ENCODE measurements at regions not wholly inside any gene's neighbourhood (a gene's known extent, or its start where the extent isn't known, plus 50 kb on each side); places are given as distances from the start of the nearest gene placed in this dataset.
"Not testable (repeated sequence)": the region's sequence is repeated elsewhere in the genome, so short reads cannot be mapped to it uniquely, and the experiment has no call there.

DNA sequence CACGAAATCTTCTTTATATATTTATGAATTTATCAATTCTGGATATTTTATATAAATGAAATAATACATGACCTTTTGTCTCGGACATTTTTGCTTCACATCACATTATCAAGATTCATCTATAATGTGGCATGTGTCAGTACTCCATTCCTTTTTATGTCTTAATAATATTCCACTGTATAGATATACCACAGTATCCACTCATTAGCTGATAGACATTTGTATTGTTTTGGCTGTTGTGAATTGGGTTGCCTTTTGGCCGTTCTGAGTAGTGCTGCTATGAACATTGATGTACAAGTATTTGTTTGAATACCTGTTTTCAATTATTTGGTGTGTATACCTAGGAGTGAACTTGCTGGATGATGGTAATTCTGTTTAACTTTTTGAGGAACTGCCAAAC is 323.8 kb upstream of the CA10 start:
- DNase-seq: no peak

DNA sequence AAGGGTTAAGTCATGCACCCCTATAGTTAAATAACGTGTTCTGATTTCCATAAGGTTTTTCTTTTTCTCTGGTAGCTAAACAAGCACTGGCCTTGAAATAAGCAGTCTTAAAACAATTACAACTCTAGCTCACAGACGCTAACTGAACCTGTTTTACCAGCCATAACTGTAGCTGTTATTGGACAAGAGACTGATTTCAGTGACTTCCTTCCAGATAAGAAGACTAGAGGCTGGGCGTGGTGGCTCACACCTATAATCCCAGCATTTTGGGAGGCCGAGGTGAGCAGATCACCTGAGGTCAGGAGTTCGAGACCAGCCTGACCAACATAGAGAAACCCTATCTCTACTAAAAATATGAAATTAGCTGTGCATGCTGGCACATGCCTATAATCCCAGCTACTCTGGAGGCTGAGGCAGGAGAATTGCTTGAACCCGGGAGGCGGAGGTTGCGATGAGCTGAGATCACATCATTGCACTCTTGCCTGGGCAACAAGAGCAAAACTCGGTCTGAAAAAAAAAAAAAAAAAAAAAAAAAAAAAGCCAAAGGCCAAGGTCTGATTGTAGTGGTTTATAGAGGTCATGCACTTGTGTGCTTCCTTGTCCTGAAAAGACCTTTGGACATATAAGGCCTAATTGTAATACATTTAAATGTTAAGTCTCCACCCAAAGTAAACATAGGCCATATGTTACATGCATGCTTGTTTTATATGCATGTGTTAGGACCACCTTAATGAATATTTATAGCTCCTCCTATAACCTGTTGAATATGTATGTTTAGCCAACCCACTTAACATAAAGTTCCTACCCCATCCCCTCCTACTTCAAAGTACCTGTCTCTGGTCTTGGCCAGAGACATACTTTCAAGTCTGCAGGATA is 319.5 kb upstream of the CA10 start:
- DNase-seq: no peak

DNA sequence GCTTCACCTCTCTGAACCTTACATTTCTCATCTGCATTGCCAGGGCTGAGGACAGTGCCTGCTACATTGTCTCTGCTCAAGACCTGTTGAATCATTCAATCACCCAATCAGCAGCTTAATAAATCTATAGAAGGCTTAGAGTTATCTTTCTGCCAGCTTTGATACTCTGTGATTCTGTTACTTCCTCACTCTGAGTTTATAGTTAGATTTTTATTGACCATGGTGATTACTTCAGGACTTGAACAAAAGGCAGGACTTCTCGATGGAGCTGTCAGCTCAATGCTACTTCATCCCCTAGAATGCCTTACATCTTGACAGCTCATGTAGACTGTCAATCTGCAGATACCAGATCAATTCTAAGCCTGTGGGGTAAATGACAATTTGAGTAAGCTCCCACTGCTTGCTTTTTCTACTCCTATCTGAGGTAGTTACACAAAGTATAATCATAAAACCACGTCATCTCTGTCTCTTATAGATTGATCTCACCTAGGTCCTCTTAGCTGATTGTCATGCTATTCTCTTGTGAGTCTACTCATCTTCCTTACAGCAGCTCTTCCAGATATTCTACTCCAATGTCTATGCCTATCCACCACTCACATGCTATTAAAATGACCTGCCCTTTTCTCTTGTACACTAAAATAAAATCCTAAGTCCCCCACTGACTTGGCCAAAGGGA is 318.3 kb upstream of the CA10 start:
- no peak for DNase-seq

DNA sequence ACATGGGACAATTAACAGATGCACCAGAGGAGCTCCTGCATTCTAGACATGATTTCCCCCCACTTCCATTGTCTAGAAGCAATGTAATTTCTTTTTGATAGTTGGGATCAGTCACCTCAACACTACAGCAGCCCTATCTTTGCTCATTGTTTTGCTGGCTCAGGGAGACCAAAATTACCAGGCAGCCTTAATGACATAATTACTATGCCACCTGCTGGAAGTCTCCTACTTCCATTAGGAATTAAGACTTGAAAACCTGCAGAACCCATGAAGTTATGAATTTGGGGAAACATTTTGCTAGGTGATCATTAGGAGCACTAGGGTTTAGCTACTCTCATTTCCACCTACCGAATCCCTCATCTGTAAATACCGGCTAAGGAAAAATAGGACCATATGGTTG is 312.0 kb upstream of the CA10 start:
- no peak for DNase-seq

DNA sequence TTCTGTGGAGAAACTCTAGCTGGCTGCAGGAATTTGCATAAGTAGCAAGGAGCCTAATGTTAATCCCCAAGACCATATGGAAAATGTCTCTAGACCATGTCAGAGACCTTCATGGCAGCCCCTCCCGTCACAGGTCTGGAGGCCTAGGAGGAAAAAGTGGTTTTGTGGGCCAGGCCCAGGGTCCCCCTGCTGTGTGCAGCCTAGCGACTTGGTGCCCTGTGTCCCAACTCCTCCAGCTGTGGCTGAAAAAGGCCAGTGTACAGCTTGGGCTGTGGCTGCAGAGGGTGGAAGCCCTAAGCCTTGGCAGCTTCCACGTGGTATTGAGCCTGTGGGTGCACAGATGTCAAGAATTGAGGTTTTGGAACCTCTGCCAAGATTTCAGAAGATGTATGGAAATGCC is 306.9 kb upstream of the CA10 start:
- no peak for DNase-seq

DNA sequence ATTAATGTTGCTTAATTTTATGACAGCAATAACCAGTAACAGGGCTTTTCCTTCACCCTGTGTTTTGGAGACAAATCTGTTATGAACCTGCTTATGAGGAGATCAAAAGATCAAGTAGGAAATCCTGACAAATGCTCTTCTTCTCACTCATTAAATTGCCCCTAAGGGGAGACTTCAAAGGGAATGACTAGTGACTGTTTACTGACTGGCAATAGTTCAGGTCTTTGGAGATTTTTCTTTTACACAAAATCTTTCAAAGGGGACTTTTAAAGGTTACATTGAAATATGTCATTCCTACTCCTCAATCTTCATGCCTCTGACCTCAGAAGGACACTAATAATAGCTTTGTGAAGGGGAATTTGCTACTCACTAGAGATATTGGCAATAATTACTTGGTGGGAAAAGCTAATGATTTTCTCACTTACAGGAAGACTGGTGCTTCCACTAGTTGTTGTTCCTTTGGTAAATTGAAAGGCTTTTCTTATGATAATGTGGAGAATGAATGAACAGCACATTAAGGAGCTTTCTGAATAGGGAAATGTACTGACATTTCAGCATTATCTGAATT is 292.9 kb upstream of the CA10 start:
- no peak for DNase-seq

DNA sequence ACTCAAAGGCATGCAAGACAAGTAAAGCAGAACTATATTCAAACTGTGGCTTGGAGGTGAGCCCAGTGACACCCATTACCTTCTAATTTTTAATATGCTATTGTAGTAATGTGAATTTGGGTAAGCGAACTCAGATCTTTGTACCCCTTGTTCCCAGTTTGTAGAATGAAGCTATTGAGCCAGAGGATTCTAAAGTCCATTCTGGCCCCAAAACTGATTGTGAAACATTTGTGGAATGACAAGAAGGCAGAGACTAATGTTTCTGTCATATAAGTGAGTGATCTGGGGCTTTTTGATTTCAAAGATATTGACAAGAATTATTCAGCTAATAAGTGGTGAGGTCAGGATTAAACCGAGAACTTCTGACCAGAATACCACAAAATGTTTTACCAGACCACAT is 283.8 kb upstream of the CA10 start:
- no peak for DNase-seq

DNA sequence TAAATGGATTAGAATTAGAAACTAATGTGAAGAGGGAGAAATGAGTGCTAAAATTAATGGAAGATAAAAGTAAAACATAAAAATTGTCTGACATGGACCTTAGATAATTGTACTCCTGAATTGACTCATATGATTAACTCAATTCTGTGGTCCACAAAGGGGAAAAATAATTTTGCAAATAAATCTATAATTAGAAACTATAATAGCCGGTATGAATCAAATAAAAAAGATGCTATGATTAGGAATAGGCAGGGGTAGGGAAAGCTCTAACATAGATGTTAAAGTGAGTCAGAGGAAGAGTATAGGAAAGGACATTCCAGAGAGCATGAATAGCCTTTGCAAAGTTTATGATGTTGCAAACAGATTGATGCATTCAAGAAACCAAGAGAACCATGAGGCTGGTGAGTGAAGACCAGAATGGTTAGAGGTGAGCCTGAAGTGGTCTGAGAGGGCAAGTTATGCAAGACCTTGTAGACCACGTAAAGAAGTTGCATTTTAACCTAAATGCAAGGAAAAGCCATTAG is 262.1 kb upstream of the CA10 start:
- no peak for DNase-seq

DNA sequence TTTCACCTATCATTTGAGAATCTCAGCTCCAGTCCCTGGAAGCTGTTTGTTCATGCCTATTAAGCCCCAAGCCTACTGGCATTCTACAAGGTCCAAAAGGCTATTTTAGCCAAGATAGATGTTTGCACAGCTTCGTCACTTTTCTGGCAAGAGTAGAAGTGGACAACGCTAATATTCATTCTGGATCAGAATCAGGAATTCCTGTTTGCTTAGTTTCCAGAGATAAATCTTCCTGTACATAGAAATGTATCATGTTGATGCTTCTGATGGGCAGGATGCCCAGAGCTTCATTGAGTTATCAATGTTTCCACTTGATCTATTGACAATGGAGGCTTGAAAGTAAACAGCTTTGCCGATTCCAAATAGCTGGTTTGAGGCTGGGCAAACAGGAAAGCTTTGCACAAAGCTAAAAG is 260.7 kb upstream of the CA10 start:
- DNase-seq: no peak

DNA sequence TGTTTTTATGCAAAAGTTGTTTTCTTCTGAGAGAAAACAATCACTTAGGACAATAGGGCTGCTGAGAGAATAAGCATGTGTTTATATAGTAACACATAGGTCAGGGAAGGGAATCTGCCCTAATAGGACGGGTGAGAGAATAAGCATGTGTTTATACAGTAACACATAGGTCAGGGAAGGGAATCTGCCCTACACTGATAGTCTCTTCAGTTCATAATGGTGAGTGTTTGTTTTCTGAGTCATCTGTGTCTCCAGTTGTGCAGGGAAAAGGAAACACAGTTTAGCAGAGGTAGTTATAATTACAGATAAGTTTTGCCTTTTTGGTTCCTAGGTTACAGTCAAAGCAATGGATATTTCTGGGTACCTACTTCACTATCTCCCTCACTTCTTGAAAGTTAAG is 252.3 kb upstream of the CA10 start:
- no peak for DNase-seq

DNA sequence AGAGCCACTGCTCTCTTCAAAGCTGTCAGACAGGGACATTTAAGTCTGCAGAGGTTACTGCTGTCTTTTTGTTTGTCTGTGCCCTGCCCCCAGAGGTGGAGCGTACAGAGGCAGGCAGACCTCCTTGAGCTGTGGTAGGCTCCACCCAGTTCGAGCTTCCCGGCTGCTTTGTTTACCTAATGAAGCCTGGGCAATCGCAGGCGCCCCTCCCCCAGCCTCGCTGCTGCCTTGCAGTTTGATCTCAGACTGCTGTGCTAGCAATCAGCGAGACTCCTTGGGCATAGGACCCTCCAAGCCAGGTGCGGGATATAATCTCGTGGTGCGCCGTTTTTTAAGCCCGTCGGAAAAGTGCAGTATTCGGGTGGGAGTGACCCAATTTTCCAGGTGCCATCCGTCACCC is 250.7 kb upstream of the CA10 start:
- not testable (repeated sequence) for DNase-seq

DNA sequence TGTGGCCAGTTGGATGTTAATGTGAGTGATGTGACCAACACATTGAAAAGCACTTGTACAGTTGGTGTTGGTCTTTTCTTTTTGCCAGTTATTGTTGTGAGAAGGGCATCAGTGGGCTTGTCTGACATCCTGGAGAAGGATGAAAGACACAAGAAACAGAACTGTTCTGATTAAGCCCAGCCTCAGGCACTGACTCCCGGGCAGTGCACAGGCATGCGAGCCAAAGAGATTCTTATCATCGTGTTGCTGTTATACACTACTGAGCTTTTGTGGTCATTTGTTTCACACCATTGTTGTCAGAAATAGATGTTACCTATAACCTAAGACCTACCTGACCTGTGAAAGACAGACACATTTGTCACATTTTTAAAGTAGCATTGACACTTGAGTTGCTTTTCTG is 236.8 kb upstream of the CA10 start:
- DNase-seq: no peak

DNA sequence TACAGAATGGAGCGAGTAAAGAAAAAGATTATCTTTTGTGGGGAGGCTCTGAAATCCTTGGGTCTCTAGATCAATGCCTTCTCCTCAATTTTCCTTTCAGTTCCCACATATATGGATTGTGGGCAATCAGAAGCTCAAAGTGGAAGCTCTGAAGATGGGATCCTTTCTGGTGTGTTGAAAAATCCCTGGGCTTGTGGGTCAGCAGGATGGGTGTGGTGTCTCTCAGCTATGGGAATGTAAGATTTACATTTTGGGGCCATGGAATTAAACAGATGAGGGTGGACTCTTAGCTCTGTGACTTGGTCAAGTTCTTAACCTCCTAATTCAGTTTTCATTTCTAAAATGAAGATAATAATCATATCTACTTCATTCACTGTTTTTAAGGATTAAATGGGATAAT is 231.9 kb upstream of the CA10 start:
- DNase-seq: no peak

DNA sequence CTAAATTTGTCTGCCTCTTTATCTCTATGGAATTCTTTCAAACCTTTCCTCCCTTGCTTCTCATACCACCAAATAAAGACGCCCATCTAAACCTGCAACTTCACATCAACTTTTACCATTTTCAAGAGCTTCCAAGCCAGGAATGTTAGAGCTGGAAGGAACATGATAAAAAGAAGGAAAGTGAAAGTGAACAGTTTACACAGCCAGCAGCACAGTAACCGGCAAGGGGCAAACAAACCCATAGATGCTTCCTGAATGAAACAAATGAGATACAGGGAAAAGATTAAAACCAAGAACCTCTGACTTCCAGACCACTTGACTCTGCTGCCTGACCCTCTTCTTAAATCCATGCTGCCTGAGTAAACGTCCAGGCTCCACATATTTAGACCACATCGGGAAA is 231.1 kb upstream of the CA10 start:
- no peak for DNase-seq

DNA sequence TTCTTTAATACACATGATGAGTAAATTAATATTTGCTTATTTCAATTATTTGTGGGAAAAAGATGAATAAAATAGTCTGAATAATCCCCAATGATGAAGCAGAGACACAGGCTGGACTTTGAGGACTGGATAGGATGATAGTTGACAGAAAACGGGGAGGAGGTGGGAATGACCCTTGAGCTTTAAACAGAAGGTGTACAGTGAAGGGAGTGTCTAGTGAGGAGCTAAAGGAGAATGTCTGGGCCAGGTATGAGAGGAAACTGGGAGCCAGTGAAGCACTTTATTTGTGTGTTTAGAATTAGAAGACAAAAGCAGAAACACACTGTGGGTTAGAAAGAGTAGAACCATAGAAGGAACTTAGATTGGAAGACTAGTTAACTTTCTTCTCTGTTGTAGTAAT is 230.4 kb upstream of the CA10 start:
- no peak for DNase-seq

DNA sequence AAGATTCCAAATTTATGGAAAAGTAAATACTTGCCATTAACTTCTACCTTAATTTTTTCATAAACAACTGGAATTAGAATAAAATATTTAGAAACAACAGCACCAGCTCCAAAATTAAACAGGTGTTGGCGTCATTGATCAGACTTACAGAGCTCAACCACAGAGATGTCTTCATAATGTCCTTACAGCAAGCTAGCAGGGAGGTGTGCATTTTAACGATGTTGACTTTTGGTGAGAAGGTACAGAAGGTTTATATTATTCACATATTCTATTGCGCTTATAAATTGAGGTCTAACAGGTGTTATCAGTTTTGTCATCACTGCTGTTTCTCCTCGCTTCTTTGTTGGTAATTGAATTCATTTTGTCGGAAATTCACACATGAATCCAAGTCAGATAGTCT is 226.2 kb upstream of the CA10 start:
- no peak for DNase-seq

DNA sequence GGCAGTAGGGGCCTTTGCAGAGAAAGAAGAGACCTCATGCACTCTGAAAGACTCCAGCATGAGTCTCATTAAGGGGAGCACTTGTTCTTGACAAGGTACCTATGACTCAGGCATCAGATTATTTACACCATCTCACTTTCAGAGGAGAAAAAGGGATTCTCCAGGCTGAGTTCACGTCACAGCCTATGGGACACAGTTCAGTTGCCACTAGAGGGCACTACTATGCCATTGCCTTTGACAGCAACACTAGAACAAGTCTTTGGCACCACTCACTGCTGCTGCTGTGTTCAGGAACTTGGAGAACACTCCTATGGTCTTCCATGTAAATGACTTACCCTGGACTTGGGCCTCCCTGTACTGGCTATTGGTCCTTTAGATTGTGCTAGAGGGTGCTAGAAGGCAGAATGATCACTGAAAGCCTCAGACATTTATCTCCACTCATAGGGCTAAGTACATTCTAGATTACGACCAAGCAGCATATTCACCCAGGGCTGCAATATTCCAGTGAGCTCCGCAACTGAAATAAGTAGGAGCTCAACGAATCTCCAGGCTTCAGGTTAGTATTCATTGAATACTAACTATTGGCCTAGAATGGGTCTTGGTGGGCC is 225.1 kb upstream of the CA10 start:
- DNase-seq: peak in 1 of 2 donors; percentile 2

DNA sequence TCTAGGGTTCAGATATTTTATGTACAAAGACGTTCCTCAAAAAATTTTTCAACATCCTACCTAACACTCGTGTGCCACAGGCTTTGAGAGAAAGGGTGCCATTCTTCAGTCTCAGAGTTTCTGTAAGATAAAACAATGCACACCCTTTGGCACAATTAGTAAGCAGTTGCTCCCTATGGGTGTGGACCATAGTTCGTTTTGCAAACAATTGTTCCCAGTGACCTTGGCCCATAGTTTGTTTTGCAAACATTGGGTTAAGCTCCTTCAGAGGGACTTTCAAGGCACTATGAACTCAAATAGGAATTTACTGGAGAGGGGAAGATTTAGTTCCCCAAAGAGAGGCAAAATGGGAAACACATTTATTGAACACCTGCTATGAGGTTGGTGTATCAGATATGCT is 220.3 kb upstream of the CA10 start:
- no peak for DNase-seq

DNA sequence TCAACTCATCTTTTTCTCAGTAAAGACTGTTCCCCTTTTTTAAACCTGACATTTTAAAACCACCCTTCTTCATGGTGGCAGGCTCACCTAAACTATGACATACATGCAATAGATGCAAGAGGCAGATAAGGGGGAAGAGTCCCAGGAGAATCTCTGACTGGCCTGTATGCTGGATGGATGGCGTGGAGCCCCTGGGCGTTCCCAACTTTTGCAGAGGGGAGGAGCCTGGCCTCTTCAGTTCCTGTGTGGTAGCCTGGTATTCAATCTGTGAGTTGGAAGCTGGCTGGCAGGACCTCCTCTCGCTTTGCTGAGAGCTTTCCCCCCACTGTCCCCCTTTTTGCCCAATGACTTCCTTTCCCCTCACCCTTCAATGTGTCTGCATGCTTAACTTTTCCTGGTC is 217.6 kb upstream of the CA10 start:
- DNase-seq: no peak

DNA sequence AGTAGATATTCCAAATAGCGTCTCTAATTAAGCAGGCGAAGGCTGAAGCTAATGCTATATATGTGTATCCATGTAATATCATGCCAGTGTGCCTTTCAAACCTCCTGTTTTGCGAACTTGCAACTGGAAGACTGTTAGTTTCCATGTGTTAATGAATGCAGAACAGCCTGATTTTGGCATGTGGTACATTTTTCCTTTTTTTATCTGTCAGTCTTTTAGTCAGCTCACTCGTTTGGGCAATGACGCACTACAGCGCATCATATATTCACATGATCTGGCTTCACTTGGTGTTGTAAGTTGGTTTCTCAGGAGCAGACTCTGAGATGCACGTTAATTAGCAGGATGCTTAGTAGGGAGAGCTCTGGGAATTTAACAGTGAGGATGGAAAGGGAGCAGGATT is 210.4 kb upstream of the CA10 start:
- DNase-seq: no peak

DNA sequence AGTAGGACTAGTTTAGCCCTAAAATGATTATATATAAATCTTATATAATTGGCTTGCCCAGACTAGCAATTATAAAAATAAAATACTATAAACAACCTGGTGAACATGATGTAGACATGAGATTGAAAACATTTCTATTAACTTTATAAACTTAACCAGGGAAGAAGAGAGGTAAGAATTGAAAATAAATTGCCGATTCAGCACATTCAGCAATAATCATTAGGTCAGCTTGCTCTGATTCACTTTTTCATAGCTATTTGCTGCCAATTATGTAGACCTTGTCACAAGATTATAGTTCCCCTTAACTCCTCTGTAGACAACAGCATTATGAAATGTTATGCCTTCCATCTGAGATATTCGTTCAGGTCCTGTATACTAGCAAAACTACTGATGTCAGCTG is 199.3 kb upstream of the CA10 start:
- no peak for DNase-seq

DNA sequence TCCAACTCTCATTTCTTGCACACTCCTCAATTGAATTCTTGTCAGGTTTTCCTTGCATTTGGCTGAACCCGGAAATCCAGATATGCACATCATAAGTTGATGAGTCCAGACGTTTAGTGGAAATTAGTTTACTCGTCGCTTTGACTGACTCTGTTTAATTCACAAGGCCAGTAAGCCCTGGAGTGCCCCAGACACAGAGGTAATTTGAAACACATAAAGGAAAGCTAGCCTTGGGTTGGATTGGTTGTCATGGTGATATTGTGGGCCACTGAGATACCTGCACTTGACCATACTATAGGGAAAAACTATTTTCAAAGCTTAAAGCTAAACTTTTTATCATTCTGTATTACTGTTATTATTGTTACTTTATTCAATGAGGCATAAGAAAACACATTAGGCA is 178.3 kb upstream of the CA10 start:
- DNase-seq: no peak

DNA sequence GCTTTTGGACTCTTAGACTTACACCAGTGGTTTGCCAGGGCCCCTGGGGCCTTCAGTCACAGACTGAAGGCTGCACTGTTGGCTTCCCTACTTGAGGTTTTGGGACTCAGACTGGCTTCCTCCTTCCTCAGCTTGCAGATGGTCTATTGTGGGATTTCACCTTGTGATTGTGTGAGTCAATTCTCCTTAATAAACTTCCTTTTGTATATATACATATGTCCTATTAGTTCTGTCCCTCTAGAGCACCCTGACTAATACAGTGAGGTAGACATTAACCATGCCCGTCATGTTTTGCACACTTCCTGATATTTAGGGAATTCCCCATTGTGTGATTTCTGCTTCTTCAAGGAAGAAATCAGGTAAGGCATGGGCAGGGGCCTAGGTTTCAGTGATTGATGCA is 147.8 kb upstream of the CA10 start:
- DNase-seq: no peak

DNA sequence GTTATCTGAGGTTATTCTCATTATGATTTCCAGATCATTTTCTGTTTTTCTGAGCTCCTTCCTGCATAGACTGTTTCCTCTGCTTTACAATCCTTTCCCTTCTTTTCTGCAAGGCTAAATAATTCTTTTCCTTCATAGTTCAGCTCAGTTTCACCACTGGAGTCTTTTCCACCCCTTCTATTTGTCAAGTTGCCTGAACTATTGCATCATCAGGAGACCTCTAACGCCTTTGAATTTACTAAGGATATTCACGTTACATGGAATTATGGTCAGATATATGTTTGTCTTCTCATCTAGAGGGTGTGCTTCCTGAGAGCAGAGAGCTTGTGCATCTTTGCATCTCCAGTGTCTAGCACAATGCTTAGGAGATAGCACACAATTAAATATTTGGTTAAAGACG is 140.4 kb upstream of the CA10 start:
- DNase-seq: no peak

Measured in bone marrow (tissue), 2 donors.